IPS-NIHi7 (cell line): ENCODE measurements at regions not wholly inside any gene's neighbourhood (a gene's known extent, or its start where the extent isn't known, plus 50 kb on each side); places are given as distances from the start of the nearest gene placed in this dataset.
A peak's percentile ranks its signal among the peaks of the same experiment; 100 is the strongest.

Experiments
- DNase-seq: peaks from one replicate; pipeline ENCODE4 v3.0.0; 2012; ENCODE audit warnings: mixed read lengths; ENCODE audit errors: extremely low spot score

- DNase-seq = no peak
Observed at GRCh38 chr1:58000116-58000515, 546.4 kb downstream of the OMA1 start.

GRCh38 chr1:57996400-57996799 lies 550.1 kb downstream of the OMA1 start:
- no peak for DNase-seq

GRCh38 chr1:57991289-57991688 lies 555.2 kb downstream of the OMA1 start:
- no peak for DNase-seq

- DNase-seq = no peak
Observed at GRCh38 chr1:57989877-57990276, 556.6 kb downstream of the OMA1 start.

GRCh38 chr1:57987523-57987922 lies 559.0 kb downstream of the OMA1 start:
- no peak for DNase-seq

- no peak for DNase-seq
Observed at GRCh38 chr1:57986432-57986831, 560.1 kb downstream of the OMA1 start.

GRCh38 chr1:57984277-57984676 lies 560.4 kb upstream of the DAB1 start:
- no peak for DNase-seq

- no peak for DNase-seq
Observed at GRCh38 chr1:57983441-57983840, 559.6 kb upstream of the DAB1 start.

- DNase-seq = no peak
Observed at GRCh38 chr1:57982852-57983251, 559.0 kb upstream of the DAB1 start.

- DNase-seq = no peak
Observed at GRCh38 chr1:57976216-57976615, 552.4 kb upstream of the DAB1 start.

GRCh38 chr1:57968321-57968720 lies 544.5 kb upstream of the DAB1 start:
- no peak for DNase-seq

GRCh38 chr1:57966751-57967406 lies 543.0 kb upstream of the DAB1 start:
- DNase-seq = peak; percentile 80

GRCh38 chr1:57966340-57966739 lies 542.5 kb upstream of the DAB1 start:
- peak; percentile 16 for DNase-seq

- DNase-seq = no peak
Observed at GRCh38 chr1:57963581-57963980, 539.7 kb upstream of the DAB1 start.

GRCh38 chr1:57959531-57960241 lies 535.8 kb upstream of the DAB1 start:
- no peak for DNase-seq

- DNase-seq = no peak
Observed at GRCh38 chr1:57957576-57957975, 533.7 kb upstream of the DAB1 start.

GRCh38 chr1:57951390-57951789 lies 527.5 kb upstream of the DAB1 start:
- DNase-seq = no peak

- no peak for DNase-seq
Observed at GRCh38 chr1:57949168-57949567, 525.3 kb upstream of the DAB1 start.

- no peak for DNase-seq
Observed at GRCh38 chr1:57947471-57947870, 523.6 kb upstream of the DAB1 start.

GRCh38 chr1:57945045-57945444 lies 521.2 kb upstream of the DAB1 start:
- no peak for DNase-seq

- no peak for DNase-seq
Observed at GRCh38 chr1:57943365-57943764, 519.5 kb upstream of the DAB1 start.

- DNase-seq = no peak
Observed at GRCh38 chr1:57934745-57935144, 510.9 kb upstream of the DAB1 start.

GRCh38 chr1:57927003-57927402 lies 503.1 kb upstream of the DAB1 start:
- DNase-seq = no peak
